ENCODE measurements at regions not wholly inside any gene's neighbourhood (a gene's known extent, or its start where the extent isn't known, plus 50 kb on each side); places are given as distances from the start of the nearest gene placed in this dataset.

DNA sequence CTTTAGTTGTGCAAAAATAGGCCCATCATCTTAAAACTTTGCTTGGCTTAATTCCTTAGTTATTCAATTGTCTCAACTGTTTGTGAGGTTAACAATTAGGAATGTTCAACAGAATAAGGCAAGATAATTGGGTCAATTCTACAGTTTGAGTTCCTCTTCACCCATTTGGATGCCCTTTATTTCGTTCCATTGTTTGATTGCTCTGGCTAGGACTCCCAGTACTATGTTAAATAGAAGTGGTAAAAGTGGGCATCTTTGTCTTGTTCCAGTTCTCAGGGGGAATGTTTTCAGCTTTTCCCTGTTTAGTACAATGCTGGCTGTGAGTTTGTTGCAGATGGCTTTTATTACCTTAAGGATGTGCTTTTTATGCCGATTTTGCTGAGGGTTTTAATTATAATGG lies 761.5 kb upstream of the GRIA3 start:
- DNase-seq (ENCODE audit: low read depth, low spot score): no peak
- ChIA-PET POLR2A (no interaction called here), RAD21 (ENCODE audit: unreplicated experiment) (no interaction called here), SMC1A (ENCODE audit: uncharacterized antibody, unreplicated experiment) (no interaction called here), CTCF (no interaction called here)
- in situ Hi-C loops (cut with MboI): no loop called here
- no peaks in the 10 kb centered on the region for H3K79me2 ChIP-seq (ENCODE audit: control insufficient read depth, insufficient read depth, low read length)
- H3K9me3 ChIP-seq (replicated peaks; ENCODE audit: control insufficient read depth, insufficient read depth, low read length): no peaks in the 10 kb centered on the region
- intact Hi-C loops (cut with micrococcal nuclease; ENCODE audit: unreplicated experiment): no loop called here
- H2AFZ ChIP-seq (ENCODE audit: control insufficient read depth, low read depth, low read length): no peak overlapping the region
- no peak for ATAC-seq
- no peaks in the 10 kb centered on the region for H3K4me1 ChIP-seq (ENCODE audit: control insufficient read depth, insufficient read depth, low read length)
- BruUV-seq (replicated peaks): no TSS peak
- no peaks in the 10 kb centered on the region for H3K27me3 ChIP-seq (replicated peaks in 1 of 2; ENCODE audit: control insufficient read depth in 2 of 2, insufficient read depth in 2 of 2, low read length in 1 of 2)
- H4K20me1 ChIP-seq (ENCODE audit: control insufficient read depth, insufficient read depth): no peaks in the 10 kb centered on the region
- H3K36me3 ChIP-seq (ENCODE audit: control insufficient read depth in 2 of 2, insufficient read depth in 2 of 2, low read length in 1 of 2): no peaks in the 10 kb centered on the region
- WGBS (ENCODE audit: insufficient coverage, insufficient replicate concordance, low lambda C conversion rate, missing lambda C conversion rate): 0% methylated on average over 2 of the region's 2 CpGs
- H3K27ac ChIP-seq (ENCODE audit: control insufficient read depth, insufficient read depth): no peak overlapping the region
- TF ChIP-seq JUND (IDR thresholded peaks at IDR 0.05; ENCODE audit: low read depth, low read length) (no peak), FOS (IDR thresholded peaks at IDR 0.05; ENCODE audit: borderline replicate concordance, extremely low read depth, insufficient read length) (no peak), ZNF207 (IDR thresholded peaks at IDR 0.05; ENCODE audit: borderline replicate concordance) (no peak), RFX5 (IDR thresholded peaks at IDR 0.05; ENCODE audit: low read depth, low read length) (no peak), YBX1 (IDR thresholded peaks at IDR 0.05) (no peak), BACH1 (IDR thresholded peaks at IDR 0.05; ENCODE audit: borderline replicate concordance) (no peak), FOXM1 (IDR thresholded peaks at IDR 0.05; ENCODE audit: low read depth, low read length) (no peak), CHD1 (IDR thresholded peaks at IDR 0.05; ENCODE audit: low read depth, low read length) (no peak), HDGF (IDR thresholded peaks at IDR 0.05) (no peak), EGR1 (IDR thresholded peaks at IDR 0.05; ENCODE audit: borderline replicate concordance in 1 of 2, low read depth in 2 of 2, low read length in 2 of 2) (no peak), MEF2A (IDR thresholded peaks at IDR 0.05; ENCODE audit: insufficient read depth, low read depth, low read length) (no peak), PAX8 (IDR thresholded peaks at IDR 0.05) (no peak), JUNB (IDR thresholded peaks at IDR 0.05) (no peak), ATF2 (IDR thresholded peaks at IDR 0.05; ENCODE audit: low read length) (no peak), KDM1A (IDR thresholded peaks at IDR 0.05; ENCODE audit: borderline replicate concordance) (no peak), POU2F2 (IDR thresholded peaks at IDR 0.05; ENCODE audit: borderline replicate concordance, low read depth, low read length) (no peak)
- TF ChIP-seq, protein P1, sequence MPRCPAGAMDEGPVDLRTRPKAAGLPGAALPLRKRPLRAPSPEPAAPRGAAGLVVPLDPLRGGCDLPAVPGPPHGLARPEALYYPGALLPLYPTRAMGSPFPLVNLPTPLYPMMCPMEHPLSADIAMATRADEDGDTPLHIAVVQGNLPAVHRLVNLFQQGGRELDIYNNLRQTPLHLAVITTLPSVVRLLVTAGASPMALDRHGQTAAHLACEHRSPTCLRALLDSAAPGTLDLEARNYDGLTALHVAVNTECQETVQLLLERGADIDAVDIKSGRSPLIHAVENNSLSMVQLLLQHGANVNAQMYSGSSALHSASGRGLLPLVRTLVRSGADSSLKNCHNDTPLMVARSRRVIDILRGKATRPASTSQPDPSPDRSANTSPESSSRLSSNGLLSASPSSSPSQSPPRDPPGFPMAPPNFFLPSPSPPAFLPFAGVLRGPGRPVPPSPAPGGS (IDR thresholded peaks at IDR 0.05; ENCODE audit: borderline replicate concordance, insufficient read depth, low read depth, low read length, poor library complexity, severe bottlenecking): no peak
- TF ChIP-seq, protein P2, sequence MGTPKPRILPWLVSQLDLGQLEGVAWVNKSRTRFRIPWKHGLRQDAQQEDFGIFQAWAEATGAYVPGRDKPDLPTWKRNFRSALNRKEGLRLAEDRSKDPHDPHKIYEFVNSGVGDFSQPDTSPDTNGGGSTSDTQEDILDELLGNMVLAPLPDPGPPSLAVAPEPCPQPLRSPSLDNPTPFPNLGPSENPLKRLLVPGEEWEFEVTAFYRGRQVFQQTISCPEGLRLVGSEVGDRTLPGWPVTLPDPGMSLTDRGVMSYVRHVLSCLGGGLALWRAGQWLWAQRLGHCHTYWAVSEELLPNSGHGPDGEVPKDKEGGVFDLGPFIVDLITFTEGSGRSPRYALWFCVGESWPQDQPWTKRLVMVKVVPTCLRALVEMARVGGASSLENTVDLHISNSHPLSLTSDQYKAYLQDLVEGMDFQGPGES (IDR thresholded peaks at IDR 0.05): no peak
- TF ChIP-seq, protein P3, sequence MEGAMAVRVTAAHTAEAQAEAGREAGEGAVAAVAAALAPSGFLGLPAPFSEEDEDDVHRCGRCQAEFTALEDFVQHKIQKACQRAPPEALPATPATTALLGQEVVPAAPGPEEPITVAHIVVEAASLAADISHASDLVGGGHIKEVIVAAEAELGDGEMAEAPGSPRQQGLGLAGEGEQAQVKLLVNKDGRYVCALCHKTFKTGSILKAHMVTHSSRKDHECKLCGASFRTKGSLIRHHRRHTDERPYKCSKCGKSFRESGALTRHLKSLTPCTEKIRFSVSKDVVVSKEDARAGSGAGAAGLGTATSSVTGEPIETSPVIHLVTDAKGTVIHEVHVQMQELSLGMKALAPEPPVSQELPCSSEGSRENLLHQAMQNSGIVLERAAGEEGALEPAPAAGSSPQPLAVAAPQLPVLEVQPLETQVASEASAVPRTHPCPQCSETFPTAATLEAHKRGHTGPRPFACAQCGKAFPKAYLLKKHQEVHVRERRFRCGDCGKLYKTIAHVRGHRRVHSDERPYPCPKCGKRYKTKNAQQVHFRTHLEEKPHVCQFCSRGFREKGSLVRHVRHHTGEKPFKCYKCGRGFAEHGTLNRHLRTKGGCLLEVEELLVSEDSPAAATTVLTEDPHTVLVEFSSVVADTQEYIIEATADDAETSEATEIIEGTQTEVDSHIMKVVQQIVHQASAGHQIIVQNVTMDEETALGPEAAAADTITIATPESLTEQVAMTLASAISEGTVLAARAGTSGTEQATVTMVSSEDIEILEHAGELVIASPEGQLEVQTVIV (IDR thresholded peaks at IDR 0.05; ENCODE audit: borderline replicate concordance, partially characterized antibody): no peak
- H3K4me2 ChIP-seq (ENCODE audit: control insufficient read depth, insufficient read depth): no peak overlapping the region
- no peak overlapping the region for H3K9ac ChIP-seq (ENCODE audit: control insufficient read depth, insufficient read depth, low read length)
- H3K4me3 ChIP-seq: no peak overlapping the region
- no peak for FAIRE-seq

All from GM12878 (cell line).